HG03108 (cell line): ENCODE measurements at regions not wholly inside any gene's neighbourhood (a gene's known extent, or its start where the extent isn't known, plus 50 kb on each side); places are given as distances from the start of the nearest gene placed in this dataset.

Experiments used
- ATAC-seq: cut with Tn5 transposase; IDR thresholded peaks from one replicate; pipeline ENCODE4 v1.9.1; 2021; ENCODE audit warnings: moderate library complexity; ENCODE audit not compliant: unreplicated experiment

DNA sequence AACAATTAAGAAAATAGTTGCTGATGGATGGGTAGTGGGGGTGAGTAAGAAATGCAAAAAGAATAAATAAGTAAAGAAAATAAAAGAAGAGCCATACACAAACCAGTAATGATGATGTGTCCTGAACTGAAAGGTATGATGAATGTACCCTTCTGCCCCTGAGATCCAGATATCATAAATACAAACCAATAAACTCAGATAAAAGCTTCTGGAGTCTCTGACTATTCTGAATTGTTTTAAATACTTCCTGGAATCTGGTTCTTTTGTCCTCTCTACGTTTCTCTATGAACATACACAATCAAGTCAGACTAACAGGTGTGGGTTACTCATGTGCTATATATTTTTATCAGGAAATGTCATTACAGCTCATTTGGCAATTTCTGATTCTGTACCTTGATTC, 153.4 kb downstream of the PPP1R2C start:
- ATAC-seq, result no peak

- no peak for ATAC-seq
Measured at GRCh38 chrX:42619068-42619467, 158.9 kb downstream of the PPP1R2C start.

DNA sequence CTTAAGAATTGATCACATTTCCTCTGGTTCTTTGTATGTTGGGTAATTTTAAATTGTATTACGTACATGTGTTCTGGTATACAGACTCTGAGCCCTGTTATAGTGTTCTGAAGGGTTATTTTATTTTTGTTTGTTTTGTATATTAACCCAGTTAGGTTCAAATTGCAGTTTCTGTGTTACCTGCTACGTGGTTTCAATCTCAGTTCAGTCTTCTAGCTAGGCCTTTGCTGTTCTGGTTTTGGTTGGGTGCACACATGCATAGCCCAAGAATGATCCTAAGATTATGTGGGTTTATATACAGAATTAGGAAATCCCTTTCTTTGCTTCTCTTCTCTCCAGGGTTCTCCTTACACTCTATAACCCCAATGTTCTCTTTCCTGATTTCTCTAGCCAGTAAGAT, 161.0 kb downstream of the PPP1R2C start:
- peak; percentile 58 for ATAC-seq

DNA sequence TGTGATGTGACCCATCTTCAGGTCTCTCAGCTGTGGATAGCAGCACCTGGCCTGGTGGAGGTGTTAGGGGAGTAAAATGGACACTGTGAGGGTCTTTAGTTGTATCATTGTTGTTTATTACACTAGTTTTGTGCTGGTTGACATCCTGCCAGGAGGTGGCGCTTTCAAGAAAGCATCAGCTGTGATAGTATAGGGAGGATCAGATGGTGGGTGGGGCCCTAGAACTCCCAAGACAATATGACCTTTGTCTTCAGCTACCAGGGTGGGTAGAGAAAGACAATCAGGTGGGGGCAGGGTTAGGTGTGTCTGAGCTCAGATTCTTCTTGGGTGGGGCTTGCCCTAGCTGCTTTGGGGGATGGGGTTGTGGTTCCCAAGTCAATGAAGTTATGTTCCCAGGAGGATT, 162.8 kb downstream of the PPP1R2C start:
- no peak for ATAC-seq

DNA sequence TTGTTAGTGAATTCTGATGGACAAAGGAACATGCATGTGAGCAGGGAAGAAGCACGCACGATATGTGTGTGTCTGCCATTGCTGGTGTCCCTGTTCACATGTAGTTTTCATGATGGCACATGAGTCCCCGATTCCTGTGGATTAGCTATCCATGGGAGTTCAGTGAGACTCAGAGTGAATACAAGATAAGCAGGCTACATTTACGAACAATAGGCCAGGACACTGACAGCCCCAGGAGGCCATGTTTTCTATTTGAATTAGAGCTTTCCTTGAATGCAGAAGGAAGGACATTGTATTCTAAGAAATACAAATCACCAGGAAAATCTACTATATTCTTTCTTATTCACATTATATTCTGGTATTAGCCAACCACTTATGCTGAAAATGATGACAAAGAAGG, 171.4 kb downstream of the PPP1R2C start:
- ATAC-seq, result no peak

DNA sequence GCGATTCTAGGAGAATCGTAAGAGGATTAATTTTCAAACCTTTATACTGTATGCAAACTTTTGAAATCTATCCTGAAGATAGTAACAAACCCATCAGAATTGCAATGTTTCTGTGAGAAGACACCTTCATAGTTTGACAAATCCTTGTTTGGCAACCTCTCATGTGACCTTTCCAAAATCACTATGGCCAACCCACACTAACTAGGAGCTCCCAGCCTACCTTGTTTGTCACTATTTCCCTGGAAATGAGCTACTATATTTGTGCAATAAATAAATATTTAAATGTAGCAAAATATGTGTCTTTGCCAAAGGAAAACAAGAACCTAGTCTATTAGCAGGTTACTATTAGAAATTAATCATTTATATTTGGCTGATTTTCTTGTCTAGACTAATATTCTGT, 173.7 kb downstream of the PPP1R2C start:
- ATAC-seq, result no peak

DNA sequence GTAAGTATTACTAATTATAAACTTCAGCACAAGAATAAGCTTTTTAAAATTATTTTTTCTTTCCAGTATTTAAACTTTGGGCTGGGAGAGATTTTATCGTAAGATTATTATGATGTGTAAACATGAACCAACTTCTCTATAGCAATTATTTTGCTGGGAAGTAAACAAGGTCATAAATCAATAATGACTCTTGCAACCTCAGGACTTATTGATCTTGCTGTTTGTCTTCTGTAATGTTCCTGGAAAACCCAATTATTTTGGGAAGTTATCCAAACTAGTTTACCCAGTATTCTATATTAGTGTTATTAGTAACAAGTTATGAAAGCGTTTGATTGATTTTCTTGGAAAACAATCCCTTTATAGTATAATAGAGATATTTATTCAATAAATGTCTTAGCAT, 174.9 kb downstream of the PPP1R2C start:
- no peak for ATAC-seq

DNA sequence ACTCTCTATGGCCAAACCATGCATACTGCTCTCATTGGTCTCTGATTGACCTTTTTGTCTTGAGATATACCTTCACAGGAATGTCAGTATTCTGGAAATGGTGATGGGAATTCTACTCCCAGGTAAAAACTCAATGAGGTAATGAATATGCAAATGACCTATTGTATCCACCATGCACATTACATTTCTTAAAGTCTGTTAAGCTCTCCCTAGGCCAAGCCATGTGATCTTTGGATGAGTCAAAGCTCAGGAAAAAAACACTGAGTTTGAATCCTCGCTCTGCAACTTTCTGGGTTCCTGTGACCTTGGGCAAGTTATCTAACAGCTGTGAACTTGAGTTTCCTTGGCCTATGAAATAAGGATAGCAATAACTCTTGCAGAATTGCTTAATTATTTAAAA, 175.4 kb downstream of the PPP1R2C start:
- ATAC-seq, result no peak

DNA sequence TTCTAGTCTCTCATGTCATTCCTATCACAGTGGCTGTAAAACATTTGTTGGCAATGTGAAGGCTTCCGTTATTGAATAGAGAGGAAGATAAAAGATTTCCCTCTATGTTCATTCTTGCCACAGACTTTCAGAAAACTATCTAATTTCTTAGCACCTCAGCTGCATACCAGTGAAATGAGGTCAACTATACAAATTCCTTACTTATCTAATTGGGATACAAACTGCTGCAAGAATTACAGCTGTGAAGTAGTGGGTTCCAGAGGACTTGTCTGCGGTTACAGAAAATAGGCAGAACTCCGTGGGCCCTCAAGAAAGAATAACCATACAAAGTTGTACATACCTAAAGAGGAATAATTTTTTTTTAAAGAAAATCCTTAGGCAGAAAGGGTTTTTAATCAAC, 175.8 kb downstream of the PPP1R2C start:
- no peak for ATAC-seq

GRCh38 chrX:42597481-42597880, 180.5 kb downstream of the PPP1R2C start:
- no peak for ATAC-seq

DNA sequence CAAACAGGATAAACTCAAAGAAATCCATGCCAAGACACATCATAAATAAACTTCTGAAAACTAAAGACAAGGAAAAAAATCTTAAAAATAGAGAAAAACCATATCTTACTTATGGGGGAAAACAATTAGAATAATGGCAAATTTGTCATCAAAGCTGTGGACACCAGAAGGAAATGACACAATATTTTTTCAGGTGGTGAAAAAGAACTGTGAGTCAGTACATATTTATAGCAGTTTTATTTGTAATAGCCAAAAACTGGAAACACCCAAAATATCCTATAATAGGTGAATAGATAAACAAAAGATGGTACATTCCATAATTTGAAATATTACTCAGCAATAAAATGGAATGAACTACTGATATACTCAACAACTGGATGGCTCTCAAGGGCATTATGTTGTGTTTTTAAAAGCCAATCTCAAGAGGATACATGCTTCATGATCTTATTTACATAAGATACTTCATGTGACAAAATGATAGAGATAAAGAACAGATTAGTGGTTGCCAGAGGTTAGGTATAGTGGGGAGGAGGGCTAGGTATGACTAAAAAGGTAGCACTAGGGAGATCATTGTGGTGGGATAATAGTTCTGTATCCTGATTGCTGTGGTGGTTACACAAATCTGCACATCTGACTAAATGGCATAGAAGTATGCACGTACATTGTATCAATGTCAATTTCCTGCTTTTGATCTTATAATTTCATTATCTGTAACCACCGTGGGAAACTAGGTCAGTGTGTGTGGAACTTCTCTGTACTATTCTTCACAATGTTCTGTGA, 191.9 kb downstream of the PPP1R2C start:
- no peak for ATAC-seq

DNA sequence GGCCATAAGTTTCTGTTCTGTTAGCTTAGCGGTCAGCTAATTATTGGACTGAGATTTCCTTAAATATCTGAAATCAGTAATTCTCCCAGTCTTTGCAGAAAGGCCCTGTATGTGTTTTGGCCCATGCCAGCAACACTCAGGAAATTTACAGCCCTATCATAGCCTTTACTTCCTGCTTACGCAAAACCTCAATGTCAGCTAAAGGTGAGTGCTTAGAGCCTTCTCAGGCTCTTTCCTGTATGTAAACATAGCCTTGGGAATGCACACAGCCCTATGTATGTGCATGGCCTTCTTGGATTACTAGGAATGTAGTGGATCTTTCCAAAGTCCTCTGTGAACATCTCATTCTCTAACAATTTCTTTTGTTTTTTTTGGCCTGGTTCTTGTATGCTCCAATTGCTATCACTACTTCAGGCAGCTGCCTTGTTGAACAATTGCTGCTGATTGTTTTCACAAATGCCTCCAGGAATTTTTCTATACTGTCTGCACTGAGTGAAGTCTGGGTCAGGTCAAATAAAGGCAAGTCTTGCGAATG, 200.0 kb downstream of the PPP1R2C start:
- no peak for ATAC-seq

DNA sequence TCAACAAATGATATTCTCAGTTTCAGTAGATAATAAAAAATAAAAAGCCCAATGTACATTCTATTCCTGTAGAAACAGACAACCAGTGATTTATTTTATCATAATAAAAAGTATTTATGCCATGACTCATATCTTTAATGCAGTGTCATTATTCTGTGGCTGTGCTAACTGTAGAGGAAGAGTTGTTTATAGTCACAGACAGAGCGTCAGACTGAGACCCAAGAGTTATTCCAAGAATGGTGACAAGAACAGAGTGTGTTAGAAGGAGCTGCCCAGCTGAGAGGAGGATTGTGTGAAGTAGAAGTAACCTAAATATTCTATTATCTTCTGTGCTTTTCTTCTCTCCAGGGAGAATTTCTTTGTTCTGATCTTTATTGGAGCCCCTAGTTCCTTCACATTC, 210.7 kb downstream of the PPP1R2C start:
- ATAC-seq, result no peak

GRCh38 chrX:42565739-42566138, 212.2 kb downstream of the PPP1R2C start:
- no peak for ATAC-seq

GRCh38 chrX:42546800-42547199, 231.2 kb downstream of the PPP1R2C start:
- ATAC-seq, result no peak

- no peak for ATAC-seq
Measured at GRCh38 chrX:42544883-42545282, 233.1 kb downstream of the PPP1R2C start.

- ATAC-seq, result no peak
Measured at GRCh38 chrX:42541554-42541953, 236.4 kb downstream of the PPP1R2C start.

- no peak for ATAC-seq
Measured at GRCh38 chrX:42540146-42540545, 237.8 kb downstream of the PPP1R2C start.

DNA sequence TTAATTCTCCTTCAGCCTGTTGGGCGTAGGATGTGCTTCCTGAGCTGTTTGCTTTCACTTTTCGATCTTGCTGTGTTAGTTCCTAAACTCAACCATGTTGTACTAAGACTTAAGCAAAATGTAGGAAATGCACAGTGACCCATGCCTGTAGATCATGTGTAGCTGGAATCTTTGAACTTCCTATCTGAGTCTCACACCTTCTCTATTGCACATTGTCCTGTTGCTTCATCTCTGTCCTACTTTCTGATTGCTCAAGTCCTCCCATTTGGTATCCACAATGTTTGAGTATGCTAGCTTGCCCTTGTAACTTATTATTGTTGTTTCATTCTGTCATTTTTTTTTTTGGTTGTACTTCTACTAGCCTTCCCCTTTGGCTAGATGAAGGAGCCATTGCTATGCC, 239.6 kb downstream of the PPP1R2C start:
- ATAC-seq, result no peak

DNA sequence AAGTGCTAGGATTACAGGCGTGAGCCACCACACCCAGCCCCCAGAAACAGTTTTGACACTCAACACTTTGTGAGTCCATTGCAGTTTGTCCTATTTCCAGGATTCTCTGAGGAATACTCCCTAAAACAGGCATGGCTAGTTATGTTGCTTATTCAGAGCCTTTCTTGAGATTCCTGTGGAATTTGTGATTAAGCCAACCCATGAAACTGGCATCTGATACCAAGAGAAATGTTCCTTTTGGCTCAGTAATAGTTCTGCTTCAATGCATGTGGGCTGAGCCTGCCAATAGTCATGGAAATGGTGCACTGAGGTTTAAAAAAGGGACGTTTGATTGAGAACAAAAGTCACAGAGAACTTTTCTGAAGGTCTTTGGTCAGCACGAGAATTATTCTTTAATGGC, 241.7 kb downstream of the PPP1R2C start:
- no peak for ATAC-seq

GRCh38 chrX:42535233-42535632, 242.7 kb downstream of the PPP1R2C start:
- no peak for ATAC-seq

GRCh38 chrX:42533761-42534160, 244.2 kb downstream of the PPP1R2C start:
- no peak for ATAC-seq

DNA sequence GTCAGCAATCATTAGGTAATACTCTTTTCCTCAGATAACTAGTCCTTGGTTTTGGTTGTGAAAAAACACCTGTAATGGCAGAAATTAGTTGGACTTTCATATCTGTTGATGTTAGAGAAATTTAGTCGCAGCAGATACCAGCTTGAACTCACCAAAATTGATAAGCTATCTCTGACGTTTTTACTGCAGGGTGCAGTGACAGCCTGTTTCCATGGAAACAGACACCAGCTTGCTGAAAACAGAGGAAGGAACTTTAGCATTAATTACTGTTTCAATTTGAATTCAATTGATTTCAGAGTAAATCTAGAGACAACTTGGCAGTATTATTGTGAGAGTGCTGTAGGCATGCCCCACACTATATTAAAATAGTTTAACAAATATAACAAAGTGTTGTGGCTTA, 246.5 kb downstream of the PPP1R2C start:
- no peak for ATAC-seq
